ENCODE measurements at regions not wholly inside any gene's neighbourhood (a gene's known extent, or its start where the extent isn't known, plus 50 kb on each side); places are given as distances from the start of the nearest gene placed in this dataset.

- Mint-ChIP-seq H3K4me1 (ENCODE audit: low read depth) (no peaks in the 10 kb centered on the region), H3K4me3 (no peak overlapping the region), H3K27ac (no peak overlapping the region), H3K27me3 (ENCODE audit: low read depth) (no peaks in the 10 kb centered on the region), H3K36me3 (ENCODE audit: low read depth) (no peaks in the 10 kb centered on the region), H3K9me3 (peaks cover 9% of the 10 kb centered on the region)
These were observed 949.5 kb upstream of the ADGRL3 start for GRCh38 chr4:60250657-60251056.

GRCh38 chr4:60259781-60260180 is 940.3 kb upstream of the ADGRL3 start:
- Mint-ChIP-seq H3K36me3 (ENCODE audit: low read depth) (no peaks in the 10 kb centered on the region), H3K27me3 (ENCODE audit: low read depth) (no peaks in the 10 kb centered on the region), H3K9me3 (peaks cover 15% of the 10 kb centered on the region), H3K27ac (no peak overlapping the region), H3K4me3 (no peak overlapping the region), H3K4me1 (ENCODE audit: low read depth) (no peaks in the 10 kb centered on the region)

- peaks cover 22% of the 10 kb centered on the region for H3K9me3 Mint-ChIP-seq
- H3K4me3 Mint-ChIP-seq: no peak overlapping the region
- H3K36me3 Mint-ChIP-seq (ENCODE audit: low read depth): no peaks in the 10 kb centered on the region
- no peaks in the 10 kb centered on the region for H3K4me1 Mint-ChIP-seq (ENCODE audit: low read depth)
- no peak overlapping the region for H3K27ac Mint-ChIP-seq
- no peaks in the 10 kb centered on the region for H3K27me3 Mint-ChIP-seq (ENCODE audit: low read depth)
These were observed 933.6 kb upstream of the ADGRL3 start for GRCh38 chr4:60266505-60266904.

- no peak overlapping the region for H3K4me3 Mint-ChIP-seq
- no peaks in the 10 kb centered on the region for H3K36me3 Mint-ChIP-seq (ENCODE audit: low read depth)
- H3K9me3 Mint-ChIP-seq: peaks cover 21% of the 10 kb centered on the region
- H3K27me3 Mint-ChIP-seq (ENCODE audit: low read depth): no peaks in the 10 kb centered on the region
- no peak overlapping the region for H3K27ac Mint-ChIP-seq
- no peaks in the 10 kb centered on the region for H3K4me1 Mint-ChIP-seq (ENCODE audit: low read depth)
These were observed 903.7 kb upstream of the ADGRL3 start for GRCh38 chr4:60296386-60296785.

- no peaks in the 10 kb centered on the region for H3K4me1 Mint-ChIP-seq (ENCODE audit: low read depth)
- no peak overlapping the region for H3K27ac Mint-ChIP-seq
- peaks cover 8% of the 10 kb centered on the region for H3K9me3 Mint-ChIP-seq
- no peak overlapping the region for H3K4me3 Mint-ChIP-seq
- H3K36me3 Mint-ChIP-seq (ENCODE audit: low read depth): no peaks in the 10 kb centered on the region
- no peaks in the 10 kb centered on the region for H3K27me3 Mint-ChIP-seq (ENCODE audit: low read depth)
These were observed 886.4 kb upstream of the ADGRL3 start for GRCh38 chr4:60313611-60314178.

GRCh38 chr4:60314416-60314815 is 885.7 kb upstream of the ADGRL3 start:
- Mint-ChIP-seq H3K4me3 (no peak overlapping the region), H3K27ac (no peak overlapping the region), H3K36me3 (ENCODE audit: low read depth) (no peaks in the 10 kb centered on the region), H3K27me3 (ENCODE audit: low read depth) (no peaks in the 10 kb centered on the region), H3K4me1 (ENCODE audit: low read depth) (no peaks in the 10 kb centered on the region), H3K9me3 (peaks cover 8% of the 10 kb centered on the region)

GRCh38 chr4:60315586-60315985 is 884.5 kb upstream of the ADGRL3 start:
- Mint-ChIP-seq H3K27ac (no peak overlapping the region), H3K4me3 (no peak overlapping the region), H3K36me3 (ENCODE audit: low read depth) (no peaks in the 10 kb centered on the region), H3K27me3 (ENCODE audit: low read depth) (no peaks in the 10 kb centered on the region), H3K9me3 (peaks cover 8% of the 10 kb centered on the region), H3K4me1 (ENCODE audit: low read depth) (no peaks in the 10 kb centered on the region)

GRCh38 chr4:60326735-60327134 is 873.4 kb upstream of the ADGRL3 start:
- H3K27me3 Mint-ChIP-seq (ENCODE audit: low read depth): no peaks in the 10 kb centered on the region
- H3K27ac Mint-ChIP-seq: no peak overlapping the region
- no peaks in the 10 kb centered on the region for H3K4me1 Mint-ChIP-seq (ENCODE audit: low read depth)

GRCh38 chr4:60327651-60328050 is 872.5 kb upstream of the ADGRL3 start:
- H3K36me3 Mint-ChIP-seq (ENCODE audit: low read depth): no peaks in the 10 kb centered on the region
- no peaks in the 10 kb centered on the region for H3K4me1 Mint-ChIP-seq (ENCODE audit: low read depth)
- H3K9me3 Mint-ChIP-seq: peaks cover 5% of the 10 kb centered on the region
- no peak overlapping the region for H3K4me3 Mint-ChIP-seq
- H3K27ac Mint-ChIP-seq: no peak overlapping the region
- no peaks in the 10 kb centered on the region for H3K27me3 Mint-ChIP-seq (ENCODE audit: low read depth)

More at GRCh38 chr4:60326735-60327134, 873.4 kb upstream of the ADGRL3 start:
- Mint-ChIP-seq H3K36me3 (ENCODE audit: low read depth) (no peaks in the 10 kb centered on the region), H3K9me3 (peaks cover 5% of the 10 kb centered on the region), H3K4me3 (no peak overlapping the region)

- no peak overlapping the region for H3K27ac Mint-ChIP-seq
- no peaks in the 10 kb centered on the region for H3K4me1 Mint-ChIP-seq (ENCODE audit: low read depth)
- H3K27me3 Mint-ChIP-seq (ENCODE audit: low read depth): no peaks in the 10 kb centered on the region
- H3K4me3 Mint-ChIP-seq: no peak overlapping the region
- peaks cover 4% of the 10 kb centered on the region for H3K9me3 Mint-ChIP-seq
- no peaks in the 10 kb centered on the region for H3K36me3 Mint-ChIP-seq (ENCODE audit: low read depth)
These were observed 855.2 kb upstream of the ADGRL3 start for GRCh38 chr4:60344908-60345307.

- no peaks in the 10 kb centered on the region for H3K36me3 Mint-ChIP-seq (ENCODE audit: low read depth)
- no peaks in the 10 kb centered on the region for H3K27me3 Mint-ChIP-seq (ENCODE audit: low read depth)
- H3K9me3 Mint-ChIP-seq: peaks cover 4% of the 10 kb centered on the region
- H3K4me3 Mint-ChIP-seq: no peak overlapping the region
- H3K4me1 Mint-ChIP-seq (ENCODE audit: low read depth): no peaks in the 10 kb centered on the region
- H3K27ac Mint-ChIP-seq: no peak overlapping the region
These were observed 854.7 kb upstream of the ADGRL3 start for GRCh38 chr4:60345392-60345791.

- H3K9me3 Mint-ChIP-seq: peaks cover 15% of the 10 kb centered on the region
- H3K27me3 Mint-ChIP-seq (ENCODE audit: low read depth): no peaks in the 10 kb centered on the region
- H3K36me3 Mint-ChIP-seq (ENCODE audit: low read depth): no peaks in the 10 kb centered on the region
- no peaks in the 10 kb centered on the region for H3K4me1 Mint-ChIP-seq (ENCODE audit: low read depth)
- no peak overlapping the region for H3K4me3 Mint-ChIP-seq
- H3K27ac Mint-ChIP-seq: no peak overlapping the region
These were observed 840.3 kb upstream of the ADGRL3 start for GRCh38 chr4:60359746-60360367.

GRCh38 chr4:60365176-60365575 is 835.0 kb upstream of the ADGRL3 start:
- peaks cover 18% of the 10 kb centered on the region for H3K9me3 Mint-ChIP-seq
- H3K36me3 Mint-ChIP-seq (ENCODE audit: low read depth): no peaks in the 10 kb centered on the region
- no peak overlapping the region for H3K4me3 Mint-ChIP-seq
- no peaks in the 10 kb centered on the region for H3K4me1 Mint-ChIP-seq (ENCODE audit: low read depth)
- no peaks in the 10 kb centered on the region for H3K27me3 Mint-ChIP-seq (ENCODE audit: low read depth)
- no peak overlapping the region for H3K27ac Mint-ChIP-seq

GRCh38 chr4:60366661-60367060 is 833.5 kb upstream of the ADGRL3 start:
- Mint-ChIP-seq H3K27ac (no peak overlapping the region), H3K4me3 (no peak overlapping the region), H3K4me1 (ENCODE audit: low read depth) (no peaks in the 10 kb centered on the region), H3K27me3 (ENCODE audit: low read depth) (no peaks in the 10 kb centered on the region), H3K9me3 (peaks cover 13% of the 10 kb centered on the region), H3K36me3 (ENCODE audit: low read depth) (no peaks in the 10 kb centered on the region)

- no peak overlapping the region for H3K27ac Mint-ChIP-seq
These were observed 831.1 kb upstream of the ADGRL3 start for GRCh38 chr4:60368986-60369385.

More at GRCh38 chr4:60368986-60369385, 831.1 kb upstream of the ADGRL3 start:
- H3K4me1 Mint-ChIP-seq (ENCODE audit: low read depth): no peaks in the 10 kb centered on the region
- H3K9me3 Mint-ChIP-seq: peaks cover 13% of the 10 kb centered on the region
- H3K27me3 Mint-ChIP-seq (ENCODE audit: low read depth): no peaks in the 10 kb centered on the region
- no peak overlapping the region for H3K4me3 Mint-ChIP-seq
- H3K36me3 Mint-ChIP-seq (ENCODE audit: low read depth): no peaks in the 10 kb centered on the region
